RPMI7951 (cell line): ENCODE measurements at regions not wholly inside any gene's neighbourhood (a gene's known extent, or its start where the extent isn't known, plus 50 kb on each side); places are given as distances from the start of the nearest gene placed in this dataset.

Experiments used
- DNase-seq: peaks from one replicate; pipeline ENCODE4 v3.0.0-alpha.2; 2012; ENCODE audit warnings: low read depth

- no peak for DNase-seq
Measured at GRCh38 chr21:43364261-43364510, 62.7 kb downstream of the SIK1 start.

DNA sequence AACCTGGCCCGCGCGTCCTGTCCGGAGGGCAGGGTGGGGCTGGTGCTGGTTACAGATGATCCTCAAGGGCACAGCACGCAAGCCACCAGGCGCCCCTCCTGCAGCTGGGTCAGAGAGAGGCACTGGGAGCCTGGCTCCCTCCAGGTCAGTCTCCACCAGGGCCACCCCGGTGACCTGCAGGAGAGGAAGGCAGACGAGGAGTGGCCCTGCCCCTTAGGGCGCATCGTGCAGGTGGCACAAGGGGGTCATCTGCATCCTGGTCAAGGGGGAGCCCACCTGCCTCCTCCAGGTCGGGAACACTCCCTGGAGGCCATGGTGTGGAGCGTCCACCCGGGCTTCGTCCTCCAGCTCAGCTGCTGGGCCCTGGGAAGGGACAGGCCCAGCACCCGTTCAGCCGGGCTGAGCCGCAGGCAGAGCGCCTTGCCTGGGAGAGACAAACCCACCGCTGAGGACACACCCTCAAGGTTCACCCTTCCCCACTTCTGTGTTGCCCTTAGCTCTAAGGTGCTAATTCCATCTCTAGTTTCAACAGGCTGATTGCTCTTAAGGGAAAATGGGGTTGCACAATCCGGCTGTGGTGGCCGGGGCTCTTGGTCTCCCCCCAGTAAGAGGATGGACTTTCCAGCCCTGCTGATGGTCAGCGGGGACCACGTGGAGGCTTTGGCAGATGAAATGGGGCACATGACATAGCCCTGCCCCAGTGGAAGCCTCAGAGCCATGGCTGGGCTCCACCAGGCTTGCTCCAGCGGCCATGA is 63.2 kb downstream of the SIK1 start:
- DNase-seq = no peak

DNA sequence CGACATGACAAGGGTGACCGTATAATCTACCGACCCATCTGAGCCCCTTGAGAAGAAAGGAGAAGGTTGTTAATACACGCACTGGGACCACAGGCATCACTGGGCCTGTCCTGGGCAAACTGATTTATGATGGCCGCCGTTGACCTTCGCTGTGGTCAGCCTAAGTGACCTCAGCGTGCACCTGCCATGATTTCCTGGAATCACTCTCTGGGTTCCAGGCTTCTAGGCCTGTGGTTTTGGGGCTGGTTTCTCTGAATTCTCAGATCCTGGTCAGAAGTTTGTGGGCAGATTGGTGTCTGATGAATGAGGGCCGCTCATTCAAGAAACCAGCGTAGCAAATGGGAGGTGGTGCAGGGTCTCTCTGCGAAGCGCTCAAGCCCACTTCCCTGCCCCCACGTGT is 64.0 kb downstream of the SIK1 start:
- DNase-seq = peak; percentile 81

- DNase-seq = peak; percentile 92
Measured at GRCh38 chr21:43362321-43362791, 64.6 kb downstream of the SIK1 start.

DNA sequence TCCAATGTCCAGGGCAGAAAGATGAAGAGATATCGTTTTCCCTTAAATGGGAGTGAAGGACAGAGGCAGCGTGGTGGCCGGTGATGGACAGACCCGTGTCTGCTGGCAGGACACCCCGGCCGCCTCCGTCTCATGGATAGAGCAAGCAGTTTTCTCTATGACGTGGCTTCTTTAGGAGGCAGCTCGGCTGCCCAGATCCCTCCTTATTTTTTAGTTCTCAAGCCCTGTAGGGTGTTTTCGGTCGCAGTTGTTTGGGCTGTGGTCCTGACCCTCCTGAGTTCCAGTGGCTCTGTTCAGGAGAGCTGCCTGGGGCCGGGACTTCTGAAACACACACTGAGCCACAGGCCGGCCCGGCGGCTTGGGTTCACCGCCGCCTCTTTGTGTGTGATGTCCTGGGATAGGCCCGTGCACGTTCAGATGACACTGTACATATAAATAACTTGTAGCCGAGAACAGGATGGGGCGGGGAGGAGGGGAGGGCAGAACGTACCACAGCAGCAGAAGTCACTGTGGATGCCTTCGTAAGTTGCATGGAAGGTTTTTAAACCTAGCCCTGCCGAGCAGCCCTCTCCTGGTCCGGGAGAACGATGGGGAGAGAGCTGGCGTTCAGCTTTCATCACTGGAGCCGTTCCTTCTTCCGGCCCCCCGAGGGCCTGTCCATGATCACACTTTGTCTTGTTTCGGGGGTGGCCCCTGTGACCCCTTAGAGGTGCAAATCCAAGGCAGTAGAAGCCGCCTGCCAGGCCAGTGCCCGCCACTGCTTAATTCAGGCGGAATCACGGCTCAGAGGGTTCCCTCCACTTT is 65.2 kb downstream of the SIK1 start:
- peak; percentile 82 for DNase-seq

GRCh38 chr21:43361127-43361492 is 65.8 kb downstream of the SIK1 start:
- DNase-seq = peak; percentile 83

DNA sequence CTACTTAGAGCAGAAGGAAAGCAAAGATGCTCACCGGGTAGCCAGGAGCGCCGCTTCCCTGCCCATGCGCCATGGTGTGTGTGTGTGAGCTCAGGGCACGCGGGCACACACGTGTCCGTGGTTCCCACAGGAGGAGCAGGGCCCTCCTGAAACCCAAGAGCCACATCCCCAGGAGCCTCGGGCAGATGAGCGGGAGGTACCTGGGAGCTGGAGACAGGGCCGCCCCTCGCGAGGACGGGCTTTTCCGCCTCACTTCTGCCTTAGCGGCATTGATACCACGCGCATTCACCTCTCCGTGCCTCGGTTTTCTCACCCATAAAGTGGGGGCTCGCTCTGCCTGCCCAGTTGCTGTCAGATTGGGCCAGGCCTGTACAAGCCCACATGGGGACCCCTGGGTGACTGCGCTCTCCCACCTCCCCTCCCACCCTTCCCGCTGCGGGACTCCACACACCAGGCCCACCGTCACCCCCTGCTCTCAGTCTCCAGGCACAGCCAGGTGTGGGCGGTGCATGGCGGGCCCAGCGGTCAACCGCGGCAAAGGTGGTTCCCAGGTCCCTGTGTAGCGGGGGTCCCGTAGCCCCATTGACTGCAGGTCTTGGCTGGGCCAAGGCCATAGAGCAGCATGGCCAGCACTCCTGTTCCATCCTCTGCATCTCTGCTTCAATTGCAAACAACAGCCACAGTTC is 66.3 kb downstream of the SIK1 start:
- no peak for DNase-seq

DNA sequence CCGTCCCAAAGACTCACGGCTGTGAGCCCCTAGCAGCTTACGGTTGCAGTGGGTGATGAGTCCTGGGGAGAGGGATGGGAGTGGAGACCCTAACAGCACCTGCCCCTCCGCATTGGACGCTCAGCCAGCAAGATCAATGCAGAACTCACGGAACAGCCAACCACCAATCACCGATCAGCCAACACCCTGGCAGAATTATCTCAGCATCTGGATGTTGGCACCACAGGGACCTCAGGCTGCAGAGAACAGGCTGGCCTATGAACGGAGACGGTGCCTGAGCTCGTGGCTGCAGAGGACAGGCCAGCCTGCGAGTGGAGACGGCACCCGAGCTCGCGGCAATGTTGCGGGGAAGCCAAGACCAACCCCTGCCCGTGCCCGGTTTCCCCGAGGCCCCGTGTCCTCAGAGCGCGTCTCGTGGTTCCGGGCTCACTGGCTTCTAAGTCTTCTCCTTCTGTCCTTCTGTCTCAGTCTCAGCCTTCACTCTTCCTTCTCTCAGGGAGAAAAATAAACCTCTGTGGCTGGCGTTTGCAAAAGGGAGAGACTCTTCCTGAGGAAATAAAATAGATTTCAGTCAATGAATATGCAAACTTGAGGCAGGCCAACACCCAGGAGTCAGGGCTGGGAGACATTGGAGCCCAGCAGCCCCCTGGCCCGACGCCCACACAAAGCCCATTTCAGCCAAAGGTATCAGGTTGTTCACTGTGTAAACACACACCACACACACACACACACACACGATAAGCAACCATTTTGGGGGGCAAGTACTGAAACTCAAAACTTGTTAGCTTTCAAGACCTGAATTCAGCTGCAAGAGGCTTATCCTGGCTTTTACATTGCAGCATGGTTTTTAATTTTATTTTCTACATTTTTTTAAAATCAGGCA is 67.8 kb downstream of the SIK1 start:
- DNase-seq = no peak

GRCh38 chr21:43357715-43358430 is 69.1 kb downstream of the SIK1 start:
- DNase-seq = no peak

- no peak for DNase-seq
Measured at GRCh38 chr21:43355925-43356289, 71.0 kb downstream of the SIK1 start.

GRCh38 chr21:43355266-43355924 is 71.5 kb downstream of the SIK1 start:
- DNase-seq = no peak

DNA sequence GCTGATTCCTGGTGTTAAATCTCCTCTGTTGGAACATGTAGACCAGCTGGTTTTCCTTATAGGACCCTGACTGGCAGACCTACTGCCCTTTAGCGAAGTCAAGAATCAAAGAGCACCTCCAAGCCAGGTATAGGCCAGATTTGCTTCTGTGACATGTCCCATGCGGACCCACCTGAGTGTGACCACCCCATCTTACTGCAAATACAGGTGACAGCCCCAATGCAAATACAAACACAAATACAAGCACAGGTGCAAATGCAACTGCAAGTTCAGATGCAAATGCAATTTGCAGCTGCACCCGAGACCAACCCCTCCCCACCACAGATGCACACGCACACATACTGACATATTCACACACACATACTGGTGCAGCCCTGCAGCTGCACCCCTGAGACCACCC is 72.3 kb downstream of the SIK1 start:
- DNase-seq = no peak

DNA sequence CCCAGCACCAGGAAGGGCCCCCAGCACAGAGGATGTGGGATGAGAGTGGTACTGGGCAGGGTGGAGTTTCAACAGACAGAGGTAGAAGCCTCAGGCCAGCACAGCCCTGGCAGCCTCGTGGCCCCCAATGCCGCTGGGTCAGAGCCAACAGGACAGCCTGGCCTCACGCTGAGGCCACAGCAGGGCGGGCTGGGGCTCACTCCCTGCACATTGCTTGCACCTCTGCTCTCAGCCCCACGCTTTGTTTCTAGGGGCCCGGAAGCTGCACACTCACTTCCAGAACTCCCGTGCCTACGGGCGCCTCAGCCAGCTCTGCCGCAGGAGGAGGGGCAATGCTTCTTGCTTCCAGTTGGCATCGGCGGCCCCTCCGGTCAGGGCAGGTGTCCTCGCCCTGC is 72.9 kb downstream of the SIK1 start:
- DNase-seq = no peak

GRCh38 chr21:43353282-43354025 is 73.5 kb downstream of the SIK1 start:
- DNase-seq = no peak

DNA sequence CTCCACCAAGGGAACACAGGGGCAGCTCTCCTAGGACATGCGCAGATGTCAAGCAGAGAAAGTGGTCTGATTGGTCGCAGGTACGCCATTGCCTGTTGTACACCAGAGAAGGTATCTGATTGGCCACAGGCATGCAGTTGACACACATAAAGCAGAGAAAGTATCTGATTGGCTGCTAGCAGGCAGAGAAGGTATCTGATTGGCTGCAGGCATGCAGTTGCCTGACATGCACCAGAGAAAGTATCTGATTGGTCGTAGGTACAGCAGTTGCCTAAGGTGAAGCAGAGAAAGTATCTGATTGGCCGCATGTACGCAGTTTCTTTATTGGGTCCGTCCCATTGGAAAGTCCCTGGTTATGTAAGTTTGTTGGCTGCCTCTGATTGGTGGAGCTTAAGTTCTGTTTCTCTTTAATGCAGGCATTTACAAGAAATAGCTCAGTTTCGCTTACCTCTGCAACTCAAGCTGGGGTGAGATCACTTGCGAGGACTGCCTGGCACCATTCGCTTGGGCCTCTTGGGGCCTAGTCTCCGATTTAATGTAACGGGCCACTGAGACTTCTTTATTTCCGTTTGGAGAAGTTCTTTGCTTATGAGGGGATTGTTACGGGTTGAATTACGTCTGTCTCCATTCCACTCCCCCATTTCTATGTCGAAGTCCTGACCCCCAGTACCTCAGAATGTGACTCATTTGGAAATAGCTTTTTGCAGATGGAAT is 74.2 kb downstream of the SIK1 start:
- DNase-seq = peak; percentile 25

- no peak for DNase-seq
Measured at GRCh38 chr21:43352154-43352537, 74.8 kb downstream of the SIK1 start.

DNA sequence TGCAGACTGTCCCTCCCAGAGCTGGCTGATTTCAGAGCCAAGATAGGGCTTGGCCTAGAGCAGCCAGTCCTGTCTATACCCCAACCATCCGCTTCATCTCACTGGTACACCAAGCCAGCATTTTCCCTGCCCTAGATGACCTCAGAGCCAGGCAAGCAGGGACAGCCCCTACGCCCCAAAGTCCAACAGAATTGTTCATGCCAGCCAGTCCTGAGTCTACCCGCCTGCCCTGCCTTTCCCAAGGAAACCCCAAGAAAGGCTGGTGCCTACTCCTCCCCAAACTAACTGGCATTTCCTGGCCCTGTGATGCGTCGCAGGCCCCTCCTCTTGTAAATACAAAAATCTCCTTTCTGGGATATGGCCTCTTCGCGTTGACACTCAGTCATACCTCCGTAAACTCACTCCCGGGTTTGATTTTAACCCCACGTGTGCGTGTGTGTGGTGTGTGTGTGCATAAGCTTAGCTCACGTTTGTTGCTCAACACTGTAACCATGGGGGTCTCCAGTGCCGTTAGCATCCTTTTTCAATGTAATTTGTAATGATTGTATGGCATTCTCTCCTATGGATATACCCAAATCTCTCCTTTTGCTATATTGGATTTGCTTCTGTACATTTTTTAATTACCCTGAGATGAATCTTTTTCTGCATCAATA is 75.3 kb downstream of the SIK1 start:
- no peak for DNase-seq

DNA sequence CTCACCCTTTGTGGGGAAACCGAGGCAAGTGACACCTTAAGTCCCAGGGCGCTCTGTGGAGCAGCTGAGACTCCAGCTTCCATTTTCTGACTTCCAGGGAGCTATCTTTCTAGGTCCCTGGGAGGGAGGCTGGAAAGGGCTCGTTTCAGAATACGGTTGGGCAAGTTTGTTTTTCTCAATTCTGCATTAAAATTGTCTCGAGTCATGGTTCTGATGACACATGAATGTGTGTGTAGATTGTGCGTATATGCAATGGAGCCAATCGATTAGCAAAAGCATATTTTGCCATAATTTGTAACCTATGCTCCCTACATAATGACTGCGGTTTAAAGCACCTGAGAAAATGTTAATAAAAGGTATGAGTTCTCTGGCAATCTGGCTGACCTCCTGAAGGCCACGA is 77.3 kb downstream of the SIK1 start:
- DNase-seq = no peak

DNA sequence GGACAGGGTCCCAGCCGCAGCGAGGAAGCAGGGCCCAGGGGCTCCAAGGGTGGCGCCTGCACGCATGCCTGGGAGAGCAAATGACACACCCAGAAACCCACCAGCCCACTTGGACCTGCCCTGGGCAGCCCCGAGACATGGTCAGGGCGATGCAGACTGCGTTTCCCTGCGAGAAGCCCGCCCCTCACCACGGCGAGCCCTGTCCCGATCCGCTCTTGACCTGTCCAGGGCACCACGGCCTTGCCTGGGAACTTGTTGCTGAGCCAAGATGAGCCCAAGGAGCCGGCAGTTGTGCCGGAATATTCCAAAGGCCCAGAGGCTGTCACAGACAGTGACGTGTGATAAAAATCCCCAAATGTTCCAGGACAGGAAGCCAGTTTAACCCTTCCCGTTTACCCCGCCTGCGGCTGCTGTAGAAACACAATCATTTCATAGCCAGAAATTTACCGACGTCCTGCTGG is 78.1 kb downstream of the SIK1 start:
- peak; percentile 51 for DNase-seq
